Astrocyte of the cerebellum (primary cell): ENCODE measurements at regions not wholly inside any gene's neighbourhood (a gene's known extent, or its start where the extent isn't known, plus 50 kb on each side); places are given as distances from the start of the nearest gene placed in this dataset.

Experiments used
- DNase-seq: peaks from one replicate; pipeline ENCODE4 v3.0.0-alpha.2; 2011; ENCODE audit warnings: low read depth
- H3K4me3 ChIP-seq: 2 replicates; pipeline ENCODE4 v1.5.1; 2011; ENCODE audit warnings: mild to moderate bottlenecking, low read depth, low read length, moderate library complexity
- in situ Hi-C: cut with HindIII; loops from 2 replicates; pipeline ENCODE4 v1.10.0; 2017; ENCODE audit warnings: low sequenced_read_pairs
- TF ChIP-seq, protein P1 (sequence below): IDR thresholded peaks from 2 replicates; pipeline ENCODE4 v1.5.1; 2012; ENCODE audit warnings: low read length, low read depth, moderate library complexity, mild to moderate bottlenecking; ENCODE audit errors: missing control alignments

GRCh38 chr10:129039406-129040370 lies 427.4 kb upstream of the MGMT start:
- H3K4me3 ChIP-seq: no peak overlapping the region
- TF ChIP-seq, protein P1, sequence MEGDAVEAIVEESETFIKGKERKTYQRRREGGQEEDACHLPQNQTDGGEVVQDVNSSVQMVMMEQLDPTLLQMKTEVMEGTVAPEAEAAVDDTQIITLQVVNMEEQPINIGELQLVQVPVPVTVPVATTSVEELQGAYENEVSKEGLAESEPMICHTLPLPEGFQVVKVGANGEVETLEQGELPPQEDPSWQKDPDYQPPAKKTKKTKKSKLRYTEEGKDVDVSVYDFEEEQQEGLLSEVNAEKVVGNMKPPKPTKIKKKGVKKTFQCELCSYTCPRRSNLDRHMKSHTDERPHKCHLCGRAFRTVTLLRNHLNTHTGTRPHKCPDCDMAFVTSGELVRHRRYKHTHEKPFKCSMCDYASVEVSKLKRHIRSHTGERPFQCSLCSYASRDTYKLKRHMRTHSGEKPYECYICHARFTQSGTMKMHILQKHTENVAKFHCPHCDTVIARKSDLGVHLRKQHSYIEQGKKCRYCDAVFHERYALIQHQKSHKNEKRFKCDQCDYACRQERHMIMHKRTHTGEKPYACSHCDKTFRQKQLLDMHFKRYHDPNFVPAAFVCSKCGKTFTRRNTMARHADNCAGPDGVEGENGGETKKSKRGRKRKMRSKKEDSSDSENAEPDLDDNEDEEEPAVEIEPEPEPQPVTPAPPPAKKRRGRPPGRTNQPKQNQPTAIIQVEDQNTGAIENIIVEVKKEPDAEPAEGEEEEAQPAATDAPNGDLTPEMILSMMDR: no peak
- no peak for DNase-seq
- in situ Hi-C loops: no loop called here

DNA sequence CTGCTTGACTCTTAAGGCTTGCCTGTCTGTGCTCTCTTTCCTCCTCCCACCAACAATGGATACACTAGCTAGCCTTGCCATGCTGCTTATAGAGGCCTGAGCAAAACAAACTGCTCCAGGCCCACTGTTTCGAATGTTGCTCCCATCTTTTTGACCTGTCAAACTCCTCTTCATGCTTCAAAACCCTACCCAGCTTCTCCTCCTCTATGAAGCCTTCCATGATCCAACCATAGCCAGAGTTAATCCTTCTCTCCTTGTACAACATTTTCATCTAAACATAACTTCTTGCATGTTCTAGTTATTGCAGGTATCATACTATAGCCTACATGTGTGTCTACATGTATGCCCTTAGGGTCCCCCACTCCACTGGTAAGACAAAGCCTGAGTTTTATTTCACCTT lies 426.7 kb upstream of the MGMT start:
- H3K4me3 ChIP-seq: no peak overlapping the region
- in situ Hi-C loops: no loop called here

DNA sequence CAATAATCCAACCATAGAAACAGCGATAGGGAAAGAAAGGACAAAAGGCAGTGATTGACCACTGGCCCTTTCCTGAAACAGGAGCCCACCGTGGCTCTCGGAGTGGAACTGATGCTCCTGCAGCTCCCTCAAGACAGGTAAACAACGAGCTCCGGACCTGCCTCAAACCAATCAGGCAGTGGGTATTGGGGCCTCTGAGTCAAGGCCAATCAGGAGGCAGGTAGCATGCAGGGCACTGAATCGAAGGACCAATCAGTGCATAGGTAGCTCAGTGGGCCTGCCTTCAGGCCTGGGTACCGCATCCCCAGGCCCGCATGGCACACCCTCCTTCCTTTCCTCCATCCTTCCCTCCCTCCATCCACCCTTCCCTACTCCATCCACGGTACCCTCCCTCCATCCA lies 425.1 kb upstream of the MGMT start:
- TF ChIP-seq, protein P1: no peak
- in situ Hi-C loops: no loop called here
- no peak overlapping the region for H3K4me3 ChIP-seq
- no peak for DNase-seq

More for the DNA sequence above, 426.7 kb upstream of the MGMT start:
- DNase-seq: no peak
- TF ChIP-seq, protein P1: no peak

- DNase-seq: no peak
- H3K4me3 ChIP-seq: no peak overlapping the region
- TF ChIP-seq, protein P1: no peak
- in situ Hi-C loops: no loop called here
Observed at GRCh38 chr10:129042776-129043595, 424.1 kb upstream of the MGMT start.

DNA sequence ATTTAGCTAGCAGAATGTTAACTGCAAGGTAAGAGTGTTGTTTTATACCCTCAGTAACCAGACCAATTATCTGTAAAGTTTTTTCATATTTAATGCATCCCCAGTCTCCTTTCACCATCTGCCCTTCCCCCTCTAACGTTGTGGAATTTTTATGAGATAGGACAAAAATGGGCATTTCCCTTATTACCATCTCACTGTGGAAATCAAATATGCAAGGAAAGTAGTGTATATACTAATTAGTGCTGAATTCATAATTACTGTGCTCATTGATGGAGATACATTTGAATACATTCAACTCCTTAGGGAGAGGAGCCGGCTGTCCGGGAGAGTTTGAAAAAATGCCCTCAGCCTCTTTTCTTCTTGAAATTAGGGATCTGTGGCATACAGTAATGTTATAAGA lies 423.4 kb upstream of the MGMT start:
- no peak overlapping the region for H3K4me3 ChIP-seq
- TF ChIP-seq, protein P1: no peak
- in situ Hi-C loops: no loop called here
- no peak for DNase-seq

DNA sequence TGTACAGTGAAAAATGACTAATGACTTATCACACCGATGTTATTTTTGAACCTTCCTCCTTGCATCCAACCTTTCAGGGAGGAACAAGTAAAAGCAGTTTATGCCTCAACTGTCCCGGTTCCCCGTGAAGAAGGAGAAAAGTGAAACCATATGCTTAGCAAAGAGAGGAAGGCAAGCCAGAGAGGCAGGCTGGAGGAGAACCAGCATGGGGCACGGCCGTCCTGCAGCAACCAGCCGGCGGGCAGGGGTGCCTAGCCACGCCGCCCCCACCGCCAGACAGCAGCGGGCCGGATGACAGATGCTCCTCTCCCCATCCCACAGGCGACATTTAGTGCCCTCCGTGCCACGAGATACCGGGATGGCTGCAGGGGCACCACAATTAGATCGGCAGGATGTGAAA lies 421.4 kb upstream of the MGMT start:
- in situ Hi-C loops: no loop called here
- TF ChIP-seq, protein P1: no peak
- H3K4me3 ChIP-seq: no peak overlapping the region
- DNase-seq: no peak
